Erythroblast (primary cell): ENCODE measurements at regions not wholly inside any gene's neighbourhood (a gene's known extent, or its start where the extent isn't known, plus 50 kb on each side); places are given as distances from the start of the nearest gene placed in this dataset.

Experiments
- GATA1 ChIP-seq: IDR thresholded peaks from 2 replicates; pipeline ENCODE4 v1.6.1; 2011; ENCODE audit warnings: low read depth, mild to moderate bottlenecking, control low read depth, low read length, moderate library complexity
- POLR2A ChIP-seq: IDR thresholded peaks from 2 replicates; pipeline ENCODE4 v1.6.1; 2011; ENCODE audit warnings: mild to moderate bottlenecking, low read length

DNA sequence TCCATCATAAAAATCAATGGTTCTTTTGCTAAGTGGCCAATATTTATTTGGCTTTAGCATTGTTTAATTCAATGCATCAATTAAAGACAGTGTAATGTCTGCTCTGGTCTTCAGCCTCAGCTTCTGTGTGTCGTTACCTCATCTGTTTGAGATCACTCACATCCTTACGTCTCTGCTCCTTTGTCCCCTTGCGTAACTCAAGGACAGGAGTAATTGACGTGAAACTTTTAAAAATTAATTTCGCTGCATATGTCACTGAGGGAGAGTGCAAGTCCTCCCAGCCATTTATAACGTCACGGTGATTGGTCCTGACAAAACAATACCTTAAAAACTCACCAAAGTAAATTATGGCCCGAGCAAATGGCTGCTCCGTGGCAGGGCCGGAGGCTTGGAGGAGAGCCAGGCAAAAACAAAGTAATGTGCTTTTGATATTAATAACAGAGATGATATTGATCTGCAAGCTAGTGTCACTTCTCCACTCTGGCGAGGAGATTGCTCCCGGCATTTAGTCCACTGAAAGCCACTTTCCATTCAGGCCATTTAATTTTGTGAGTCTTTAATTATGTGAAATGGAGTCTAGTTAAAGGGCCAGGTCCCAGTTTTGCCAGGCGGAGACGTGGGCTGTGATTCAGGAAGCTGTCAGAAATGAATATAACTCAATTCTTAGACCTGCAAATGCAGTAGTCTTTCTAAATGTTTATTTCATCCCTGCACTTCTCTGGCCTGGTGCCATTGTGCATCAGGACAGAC lies 150.9 kb upstream of the POU3F1 start:
- TF ChIP-seq POLR2A (no peak), GATA1 (no peak)
